ENCODE measurements at regions not wholly inside any gene's neighbourhood (a gene's known extent, or its start where the extent isn't known, plus 50 kb on each side); places are given as distances from the start of the nearest gene placed in this dataset.

GRCh38 chr18:45303026-45303425 lies 312.2 kb upstream of the SLC14A2 start (continued):
- TF ChIP-seq ZNF462 (CRISPR knock-in tag; IDR thresholded peaks at IDR 0.05) (no peak), POLR2AphosphoS5 (IDR thresholded peaks at IDR 0.05; ENCODE audit: low read depth) (no peak), CREB1 (CRISPR knock-in tag; IDR thresholded peaks at IDR 0.05; ENCODE audit: low read depth) (no peak), EZH2 (IDR thresholded peaks at IDR 0.05; ENCODE audit: low read depth, unreplicated experiment) (no peak)

GRCh38 chr18:45304558-45304957 lies 310.7 kb upstream of the SLC14A2 start:
- Histone ChIP-seq H3K4me3 (no peak overlapping the region), H3K9me2 (ENCODE audit: insufficient read depth) (no peaks in the 10 kb centered on the region; the same call in none of the 2 replicates), H3K79me2 (replicated peaks; ENCODE audit: insufficient read depth) (no peaks in the 10 kb centered on the region), H3K4me1 (ENCODE audit: insufficient read depth) (0 out of 2 replicates have a peak, but pooled peaks cover under 1% of the 10 kb centered on the region), H3F3A (replicated peaks; ENCODE audit: low read depth) (no peaks in the 10 kb centered on the region), H3K4me2 (no peak overlapping the region), H3K36me3 (ENCODE audit: insufficient read depth) (no peaks in the 10 kb centered on the region), H2AFZ (peak overlapping the region; percentile 32; the same call in 1 of the 2 replicates), H3K27ac (ENCODE audit: low read depth) (no peak overlapping the region), H4K20me1 (replicated peaks; ENCODE audit: insufficient read depth) (no peaks in the 10 kb centered on the region), H3K27me3 (ENCODE audit: insufficient read depth) (no peaks in the 10 kb centered on the region)
- Mint-ChIP-seq H3K36me3 (ENCODE audit: low read depth) (no peaks in the 10 kb centered on the region), H3K27me3 (ENCODE audit: insufficient read depth, low read depth, poor library complexity) (no peaks in the 10 kb centered on the region), H3K9me3 (no peaks in the 10 kb centered on the region), H3K4me1 (no peaks in the 10 kb centered on the region), H3K27ac (no peak overlapping the region), H3K4me3 (no peak overlapping the region)
- DNase-seq (ENCODE audit: low spot score) (no peak), ATAC-seq (no peak)
- TF ChIP-seq EZH2phosphoT487 (IDR thresholded peaks at IDR 0.05; ENCODE audit: unreplicated experiment) (no peak), ETS1 (IDR thresholded peaks at IDR 0.05) (no peak), ZNF462 (CRISPR knock-in tag; IDR thresholded peaks at IDR 0.05) (no peak), EZH2 (IDR thresholded peaks at IDR 0.05; ENCODE audit: low read depth, unreplicated experiment) (no peak), ZNF114 (CRISPR knock-in tag; IDR thresholded peaks at IDR 0.05) (no peak), POLR2AphosphoS5 (IDR thresholded peaks at IDR 0.05; ENCODE audit: low read depth) (no peak)
